HEK293 (cell line): ENCODE measurements at regions not wholly inside any gene's neighbourhood (a gene's known extent, or its start where the extent isn't known, plus 50 kb on each side); places are given as distances from the start of the nearest gene placed in this dataset.

Experiments
- CTCF ChIA-PET: fragments of 350-600 bp; formaldehyde crosslinking; extraction: SDS; loops from one replicate; lab custom pipeline; 2021; ENCODE audit warnings: antibody characterized with exemption; lab: Yijun Ruan, JAX
- POLR2A ChIA-PET: fragments of 300-600 bp; formaldehyde crosslinking; extraction: SDS; loops from one replicate; lab custom pipeline; 2020; ENCODE audit warnings: antibody characterized with exemption, inconsistent platforms; lab: Yijun Ruan, JAX
- H3K27ac ChIP-seq: fragments of 200-500 bp; sonication (Bioruptor generic); 2 replicates; pipeline ENCODE4 v1.5.1; 2014; ENCODE audit warnings: low read depth, low read length, control low read depth, inconsistent platforms; ENCODE audit errors: extremely low read depth
- H3K36me3 ChIP-seq, 2 experiments: fragments of 200-500 bp in 1 of 2; sonication (Bioruptor generic) in 1 of 2; 1 replicate in 1 of 2; 2 replicates in 1 of 2; pipeline ENCODE4 v1.5.1; 2014 to 2017; ENCODE audit warnings: inconsistent platforms in 2 of 2, low read length in 2 of 2; ENCODE audit not compliant: control insufficient read depth in 2 of 2, insufficient read depth in 1 of 2
- H3K4me1 ChIP-seq: fragments of 200-500 bp; sonication (Bioruptor generic); 2 replicates; pipeline ENCODE4 v1.5.1; 2014; ENCODE audit warnings: mild to moderate bottlenecking, low read length, inconsistent platforms; ENCODE audit not compliant: control insufficient read depth, insufficient read depth
- H3K4me3 ChIP-seq: 2 replicates; pipeline ENCODE4 v1.5.1; 2011; ENCODE audit warnings: low read depth, mild to moderate bottlenecking, control low read depth, low read length, moderate library complexity
- H3K9me3 ChIP-seq: fragments of 200-500 bp; sonication (Bioruptor generic); 2 replicates; pipeline ENCODE4 v1.5.1; 2014; ENCODE audit warnings: low read depth, low read length, inconsistent platforms; ENCODE audit not compliant: control insufficient read depth, insufficient read depth
- ATF2 ChIP-seq: fragments of 450-650 bp; formaldehyde crosslinking; IDR thresholded peaks from 2 replicates; pipeline ENCODE4 v1.5.1; 2016; ENCODE audit warnings: missing biosample characterization, missing genetic modification characterization, low read depth
- BCL11A ChIP-seq: fragments of 450-650 bp; formaldehyde crosslinking; IDR thresholded peaks from 2 replicates; pipeline ENCODE4 v1.5.1; 2016; ENCODE audit warnings: low read depth, missing biosample characterization, missing genetic modification characterization
- BCL11B ChIP-seq: fragments of 450-650 bp; formaldehyde crosslinking; IDR thresholded peaks from 2 replicates; pipeline ENCODE4 v1.5.1; 2016; ENCODE audit warnings: low read depth, missing biosample characterization, missing genetic modification characterization
- GLI2 ChIP-seq: fragments of 450-650 bp; formaldehyde crosslinking; IDR thresholded peaks from 2 replicates; pipeline ENCODE4; 2017; ENCODE audit warnings: missing biosample characterization, missing genetic modification characterization, low read depth, borderline replicate concordance
- HOXC10 ChIP-seq: sonication (generic); formaldehyde crosslinking; IDR thresholded peaks from 2 replicates; pipeline ENCODE4 v1.8.1; 2023; ENCODE audit warnings: mild to moderate bottlenecking, missing genetic modification reagents
- MZF1 ChIP-seq: fragments of 450-650 bp; formaldehyde crosslinking; IDR thresholded peaks from 2 replicates; pipeline ENCODE4 v1.5.1; 2017; ENCODE audit warnings: missing biosample characterization, missing genetic modification characterization, borderline replicate concordance
- PRDM1 ChIP-seq: fragments of 450-650 bp; formaldehyde crosslinking; IDR thresholded peaks from 2 replicates; pipeline ENCODE4; 2016; ENCODE audit warnings: missing biosample characterization, missing genetic modification characterization
- SCRT2 ChIP-seq: fragments of 450-650 bp; formaldehyde crosslinking; IDR thresholded peaks from 2 replicates; pipeline ENCODE4 v1.5.1; 2016; ENCODE audit warnings: missing biosample characterization, missing genetic modification characterization
- YY2 ChIP-seq: fragments of 450-650 bp; formaldehyde crosslinking; IDR thresholded peaks from 2 replicates; pipeline ENCODE4 v1.5.1; 2016; ENCODE audit warnings: missing biosample characterization, missing genetic modification characterization
- ZBTB21 ChIP-seq: fragments of 450-650 bp; formaldehyde crosslinking; IDR thresholded peaks from 2 replicates; pipeline ENCODE4 v1.5.1; 2017; ENCODE audit warnings: missing biosample characterization, missing genetic modification characterization
- ZBTB7A ChIP-seq: fragments of 450-650 bp; formaldehyde crosslinking; IDR thresholded peaks from 2 replicates; pipeline ENCODE4 v1.5.1; 2016; ENCODE audit warnings: low read depth, missing biosample characterization, missing genetic modification characterization
- ZIC2 ChIP-seq: fragments of 450-650 bp; formaldehyde crosslinking; IDR thresholded peaks from 2 replicates; pipeline ENCODE4 v1.5.1; 2016; ENCODE audit warnings: missing biosample characterization, missing genetic modification characterization
- ZNF112 ChIP-seq: fragments of 450-650 bp; formaldehyde crosslinking; IDR thresholded peaks from 2 replicates; pipeline ENCODE4 v1.5.0; 2017; ENCODE audit warnings: missing biosample characterization, missing genetic modification characterization
- ZNF138 ChIP-seq: fragments of 450-650 bp; formaldehyde crosslinking; IDR thresholded peaks from 2 replicates; pipeline ENCODE4 v1.5.1; 2016; ENCODE audit warnings: missing biosample characterization, missing genetic modification characterization, borderline replicate concordance
- ZNF202 ChIP-seq: fragments of 450-650 bp; formaldehyde crosslinking; IDR thresholded peaks from 2 replicates; pipeline ENCODE4 v1.5.1; 2016; ENCODE audit warnings: missing biosample characterization, missing genetic modification characterization, borderline replicate concordance
- ZNF214 ChIP-seq: fragments of 450-650 bp; formaldehyde crosslinking; IDR thresholded peaks from 2 replicates; pipeline ENCODE4 v1.5.1; 2017; ENCODE audit warnings: missing biosample characterization, mild to moderate bottlenecking, missing genetic modification characterization, borderline replicate concordance
- ZNF223 ChIP-seq: fragments of 450-650 bp; formaldehyde crosslinking; IDR thresholded peaks from 2 replicates; pipeline ENCODE4 v1.5.1; 2016; ENCODE audit warnings: missing biosample characterization, missing genetic modification characterization
- ZNF248 ChIP-seq: fragments of 450-650 bp; formaldehyde crosslinking; IDR thresholded peaks from 2 replicates; pipeline ENCODE4 v1.5.1; 2017; ENCODE audit warnings: missing biosample characterization, missing genetic modification characterization
- ZNF341 ChIP-seq: fragments of 450-650 bp; formaldehyde crosslinking; IDR thresholded peaks from 2 replicates; pipeline ENCODE4; 2016; ENCODE audit warnings: low read depth, missing biosample characterization, missing genetic modification characterization
- ZNF394 ChIP-seq: fragments of 450-650 bp; formaldehyde crosslinking; IDR thresholded peaks from 2 replicates; pipeline ENCODE4 v1.5.1; 2016; ENCODE audit warnings: missing biosample characterization, missing genetic modification characterization, mild to moderate bottlenecking, moderate library complexity, borderline replicate concordance
- ZNF423 ChIP-seq: fragments of 450-650 bp; formaldehyde crosslinking; IDR thresholded peaks from 2 replicates; pipeline ENCODE4 v1.5.1; 2016; ENCODE audit warnings: missing biosample characterization, missing genetic modification characterization
- ZNF48 ChIP-seq: fragments of 450-650 bp; formaldehyde crosslinking; IDR thresholded peaks from 2 replicates; pipeline ENCODE4 v1.5.1; 2016; ENCODE audit warnings: missing biosample characterization, missing genetic modification characterization
- ZNF548 ChIP-seq: fragments of 450-650 bp; formaldehyde crosslinking; IDR thresholded peaks from 2 replicates; pipeline ENCODE4 v1.5.1; 2016; ENCODE audit warnings: missing biosample characterization, missing genetic modification characterization
- ZNF610 ChIP-seq: fragments of 450-650 bp; formaldehyde crosslinking; IDR thresholded peaks from 2 replicates; pipeline ENCODE4 v1.5.1; 2016; ENCODE audit warnings: missing biosample characterization, missing genetic modification characterization, borderline replicate concordance
- ZNF629 ChIP-seq: fragments of 450-650 bp; formaldehyde crosslinking; IDR thresholded peaks from 2 replicates; pipeline ENCODE4 v1.5.1; 2017; ENCODE audit warnings: missing biosample characterization, missing genetic modification characterization
- ZNF830 ChIP-seq: fragments of 450-650 bp; IDR thresholded peaks from 2 replicates; pipeline ENCODE4 v1.5.0; 2018; ENCODE audit warnings: missing biosample characterization, missing genetic modification characterization, low read depth, mild to moderate bottlenecking, moderate library complexity
- TF ChIP-seq, protein P1 (sequence below): fragments of 450-650 bp; formaldehyde crosslinking; IDR thresholded peaks from 2 replicates; pipeline ENCODE4 v1.5.1; 2017; ENCODE audit warnings: missing biosample characterization, missing genetic modification characterization
- TF ChIP-seq, protein P2 (sequence below): fragments of 450-650 bp; formaldehyde crosslinking; IDR thresholded peaks from 2 replicates; pipeline ENCODE4 v1.5.1; 2016; ENCODE audit warnings: missing biosample characterization, missing genetic modification characterization
- TF ChIP-seq, protein P3 (sequence below): fragments of 450-650 bp; formaldehyde crosslinking; IDR thresholded peaks from 2 replicates; pipeline ENCODE4 v1.5.1; 2016; ENCODE audit warnings: missing biosample characterization, missing genetic modification characterization

DNA sequence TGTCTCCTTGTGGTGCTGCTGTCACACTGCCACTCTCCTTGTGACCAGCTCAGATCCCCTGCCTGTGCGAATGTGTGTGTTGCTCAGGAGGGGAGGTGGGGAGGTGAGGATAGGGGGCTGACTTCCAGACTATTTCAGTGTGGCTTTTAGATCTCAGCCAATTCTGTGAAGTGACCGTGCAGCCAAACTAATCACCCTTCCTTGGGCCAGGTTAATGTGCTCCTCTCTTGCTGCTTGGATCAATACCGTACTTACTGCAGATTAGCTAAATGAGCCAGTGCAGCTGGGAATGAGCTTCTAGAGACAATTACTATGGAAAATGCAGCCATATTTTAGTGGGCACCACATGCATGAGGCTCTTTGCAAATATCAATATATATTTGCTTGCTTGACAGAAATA, 206.0 kb downstream of the MELK start (continued):
- TF ChIP-seq ZNF629 (tag by site-specific recombination) (no peak), MZF1 (tag by site-specific recombination) (no peak), ZNF548 (tag by site-specific recombination) (no peak), ATF2 (tag by site-specific recombination) (no peak), ZNF202 (tag by site-specific recombination) (no peak), ZNF248 (no peak), BCL11B (tag by site-specific recombination) (no peak), SCRT2 (tag by site-specific recombination) (no peak)

- Histone ChIP-seq H3K4me1 (no peaks in the 10 kb centered on the region), H3K9me3 (no peaks in the 10 kb centered on the region), H3K4me3 (no peak overlapping the region)
- TF ChIP-seq PRDM1 (tag by site-specific recombination) (no peak), ZBTB7A (no peak), ZNF112 (tag by site-specific recombination) (no peak), ZIC2 (tag by site-specific recombination) (no peak), ZNF610 (tag by site-specific recombination) (no peak), ZNF138 (tag by site-specific recombination) (no peak), ZNF214 (no peak)
- TF ChIP-seq, protein P1, sequence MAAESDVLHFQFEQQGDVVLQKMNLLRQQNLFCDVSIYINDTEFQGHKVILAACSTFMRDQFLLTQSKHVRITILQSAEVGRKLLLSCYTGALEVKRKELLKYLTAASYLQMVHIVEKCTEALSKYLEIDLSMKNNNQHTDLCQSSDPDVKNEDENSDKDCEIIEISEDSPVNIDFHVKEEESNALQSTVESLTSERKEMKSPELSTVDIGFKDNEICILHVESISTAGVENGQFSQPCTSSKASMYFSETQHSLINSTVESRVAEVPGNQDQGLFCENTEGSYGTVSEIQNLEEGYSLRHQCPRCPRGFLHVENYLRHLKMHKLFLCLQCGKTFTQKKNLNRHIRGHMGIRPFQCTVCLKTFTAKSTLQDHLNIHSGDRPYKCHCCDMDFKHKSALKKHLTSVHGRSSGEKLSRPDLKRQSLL = no peak
- TF ChIP-seq, all 188 proteins: peak for 0
- CTCF ChIA-PET = interaction anchor here (0.5 kb wide), 1 partner anchor 76 kb away, joined by 3 read pairs; no protein-coding TSS in a partner anchor
- Histone ChIP-seq H3K36me3 (no peaks in the 10 kb centered on the region), H3K27ac (no peak overlapping the region)
- POLR2A ChIA-PET = no interaction called here
Measured at GRCh38 chr9:36779582-36779981, 206.9 kb downstream of the MELK start.

GRCh38 chr9:36780186-36780585, 207.5 kb downstream of the MELK start:
- TF ChIP-seq ZNF394 (no peak), BCL11A (tag by site-specific recombination) (no peak), GLI2 (tag by site-specific recombination) (no peak), ZNF112 (tag by site-specific recombination) (no peak), ZNF341 (tag by site-specific recombination) (no peak), ZNF830 (tag by site-specific recombination) (no peak), ZNF423 (no peak), ZNF214 (no peak), ZNF48 (tag by site-specific recombination) (no peak), ZNF223 (no peak), HOXC10 (CRISPR knock-in tag) (no peak), ZBTB21 (tag by site-specific recombination) (no peak), YY2 (no peak)
- TF ChIP-seq, protein P2, sequence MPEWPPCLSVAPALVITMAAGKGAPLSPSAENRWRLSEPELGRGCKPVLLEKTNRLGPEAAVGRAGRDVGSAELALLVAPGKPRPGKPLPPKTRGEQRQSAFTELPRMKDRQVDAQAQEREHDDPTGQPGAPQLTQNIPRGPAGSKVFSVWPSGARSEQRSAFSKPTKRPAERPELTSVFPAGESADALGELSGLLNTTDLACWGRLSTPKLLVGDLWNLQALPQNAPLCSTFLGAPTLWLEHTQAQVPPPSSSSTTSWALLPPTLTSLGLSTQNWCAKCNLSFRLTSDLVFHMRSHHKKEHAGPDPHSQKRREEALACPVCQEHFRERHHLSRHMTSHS (tag by site-specific recombination) = no peak
- TF ChIP-seq, protein P3, sequence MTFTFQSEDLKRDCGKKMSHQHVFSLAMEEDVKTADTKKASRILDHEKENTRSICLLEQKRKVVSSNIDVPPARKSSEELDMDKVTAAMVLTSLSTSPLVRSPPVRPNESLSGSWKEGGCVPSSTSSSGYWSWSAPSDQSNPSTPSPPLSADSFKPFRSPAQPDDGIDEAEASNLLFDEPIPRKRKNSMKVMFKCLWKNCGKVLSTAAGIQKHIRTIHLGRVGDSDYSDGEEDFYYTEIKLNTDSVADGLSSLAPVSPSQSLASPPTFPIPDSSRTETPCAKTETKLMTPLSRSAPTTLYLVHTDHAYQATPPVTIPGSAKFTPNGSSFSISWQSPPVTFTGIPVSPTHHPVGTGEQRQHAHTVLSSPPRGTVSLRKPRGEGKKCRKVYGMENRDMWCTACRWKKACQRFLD (tag by site-specific recombination) = no peak
- TF ChIP-seq, all 188 proteins: peak for 0
- Histone ChIP-seq H3K4me1 (no peaks in the 10 kb centered on the region), H3K36me3 (no peaks in the 10 kb centered on the region), H3K4me3 (no peak overlapping the region), H3K9me3 (no peaks in the 10 kb centered on the region), H3K27ac (no peak overlapping the region)
- ChIA-PET CTCF (interaction anchor here (0.6 kb wide), 1 partner anchor 208 kb away, joined by 3 read pairs; no protein-coding TSS in a partner anchor), POLR2A (no interaction called here)
